Glomerular visceral epithelial cell (primary cell): ENCODE measurements at regions not wholly inside any gene's neighbourhood (a gene's known extent, or its start where the extent isn't known, plus 50 kb on each side); places are given as distances from the start of the nearest gene placed in this dataset.

ENCODE experiments used
- DNase-seq: peaks from one replicate; pipeline ENCODE4 v3.0.0-alpha.2; 2016; ENCODE audit errors: extremely low spot score

DNA sequence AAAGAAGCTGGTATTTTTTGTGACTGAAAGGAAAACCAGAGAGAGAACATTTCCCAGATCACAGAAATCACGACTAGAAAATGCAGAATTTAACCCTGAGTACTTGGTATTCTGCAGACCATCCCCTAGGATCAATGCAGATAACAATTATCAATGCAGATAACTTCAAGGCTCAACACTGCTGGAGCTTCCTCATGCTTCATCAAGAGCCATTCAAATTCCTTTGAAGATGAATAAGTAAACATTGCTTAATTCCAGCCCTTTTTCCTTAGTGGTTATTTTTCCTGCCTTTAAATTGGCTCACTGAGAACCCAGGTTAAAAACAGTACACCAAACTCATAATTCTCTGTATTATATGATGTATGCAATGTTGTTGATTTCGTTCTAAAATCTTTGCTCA lies 370.1 kb upstream of the TLE4 start:
- DNase-seq = no peak

GRCh38 chr9:79208791-79209396 lies 362.9 kb upstream of the TLE4 start:
- no peak for DNase-seq

GRCh38 chr9:79210541-79211243 lies 361.1 kb upstream of the TLE4 start:
- DNase-seq = no peak

DNA sequence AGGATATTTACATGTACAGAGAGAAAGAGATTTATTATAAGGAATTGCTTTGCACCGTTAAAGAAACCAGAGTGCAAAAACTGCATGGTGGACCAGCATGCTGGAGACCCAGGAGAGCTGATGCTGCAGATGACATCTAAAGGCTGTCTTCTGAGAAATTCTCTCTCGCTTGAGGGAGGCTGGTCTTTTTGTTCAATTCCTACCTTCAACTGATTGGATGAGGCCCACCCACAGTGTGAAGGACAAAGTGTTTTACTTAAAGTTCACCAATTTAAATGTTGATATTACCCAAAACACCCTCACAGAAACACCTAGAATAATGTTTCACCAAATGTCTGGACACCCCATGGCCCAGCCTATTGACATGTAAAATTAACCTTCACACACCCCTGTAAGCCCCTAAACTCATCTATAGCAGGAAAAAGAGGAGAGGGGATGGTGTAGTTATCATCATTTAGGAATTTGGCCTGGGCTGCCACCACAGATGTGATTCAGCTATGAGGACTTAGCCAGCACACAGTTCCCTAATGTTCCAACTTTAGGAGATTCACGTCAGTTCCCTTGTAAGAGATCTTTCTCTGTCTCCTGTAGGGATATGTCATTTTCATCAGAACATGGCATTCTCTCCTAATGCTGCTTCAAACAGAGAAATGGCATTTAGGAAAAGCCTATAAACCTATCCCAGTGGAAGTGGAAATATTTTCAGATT lies 358.2 kb upstream of the TLE4 start:
- DNase-seq = no peak

DNA sequence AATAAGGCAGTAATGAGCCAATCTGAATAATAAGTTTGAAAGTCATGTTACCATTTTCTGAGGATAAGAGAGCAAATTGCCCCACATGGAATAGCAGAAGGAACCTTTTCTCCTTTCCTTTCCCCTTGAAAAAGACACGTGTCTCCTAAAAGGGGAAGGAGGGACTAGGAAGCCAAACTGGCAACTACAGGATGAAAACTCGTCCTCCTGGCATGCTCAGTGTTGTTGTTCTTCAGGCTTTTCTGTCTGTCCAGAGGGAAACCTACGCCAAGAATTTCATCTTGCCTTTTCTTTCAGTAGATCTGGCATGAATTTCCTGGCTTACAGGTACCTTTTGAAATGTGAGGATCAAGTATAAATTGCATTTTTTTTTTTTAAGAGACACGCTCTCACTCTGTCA lies 355.9 kb upstream of the TLE4 start:
- DNase-seq = no peak

DNA sequence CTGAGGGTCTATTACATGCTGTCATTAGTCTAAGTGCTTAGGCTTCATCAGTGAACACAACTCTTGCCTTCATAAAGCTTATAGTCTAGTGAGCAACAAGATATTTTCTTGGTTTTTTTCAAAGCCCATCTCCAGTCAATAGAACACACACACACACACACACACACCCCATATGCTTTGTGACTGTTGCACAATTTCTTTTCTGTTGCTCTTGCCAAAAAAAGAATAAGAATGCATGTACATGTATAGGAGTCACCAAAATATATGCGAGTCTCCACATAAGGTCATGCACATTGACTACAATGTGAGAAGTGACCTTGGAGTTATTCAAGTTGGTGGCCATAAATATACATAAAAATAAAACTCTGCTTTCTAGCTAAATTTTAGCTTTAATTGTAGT lies 351.5 kb upstream of the TLE4 start:
- DNase-seq = no peak

GRCh38 chr9:79220666-79221065 lies 351.1 kb upstream of the TLE4 start:
- DNase-seq = no peak

GRCh38 chr9:79221084-79221483 lies 350.7 kb upstream of the TLE4 start:
- peak; percentile 80 for DNase-seq

DNA sequence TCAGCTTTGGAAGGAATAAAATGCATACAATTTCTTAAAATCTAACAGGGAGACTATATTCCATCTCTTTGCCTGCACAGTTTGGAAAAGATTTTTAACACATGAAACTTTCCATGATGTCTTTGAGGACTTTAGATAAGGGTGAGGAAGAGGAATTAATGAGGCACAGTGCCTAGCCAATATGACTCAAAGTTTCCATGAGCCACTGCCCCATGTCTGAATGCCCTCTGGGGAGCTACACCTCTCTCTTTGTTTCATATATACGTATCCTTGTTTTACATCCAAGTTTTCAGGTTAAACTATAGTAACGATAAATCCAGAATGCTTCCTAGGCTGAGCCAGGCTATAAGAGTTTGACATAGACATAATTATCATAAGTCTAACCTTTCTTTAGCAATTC lies 349.3 kb upstream of the TLE4 start:
- no peak for DNase-seq

DNA sequence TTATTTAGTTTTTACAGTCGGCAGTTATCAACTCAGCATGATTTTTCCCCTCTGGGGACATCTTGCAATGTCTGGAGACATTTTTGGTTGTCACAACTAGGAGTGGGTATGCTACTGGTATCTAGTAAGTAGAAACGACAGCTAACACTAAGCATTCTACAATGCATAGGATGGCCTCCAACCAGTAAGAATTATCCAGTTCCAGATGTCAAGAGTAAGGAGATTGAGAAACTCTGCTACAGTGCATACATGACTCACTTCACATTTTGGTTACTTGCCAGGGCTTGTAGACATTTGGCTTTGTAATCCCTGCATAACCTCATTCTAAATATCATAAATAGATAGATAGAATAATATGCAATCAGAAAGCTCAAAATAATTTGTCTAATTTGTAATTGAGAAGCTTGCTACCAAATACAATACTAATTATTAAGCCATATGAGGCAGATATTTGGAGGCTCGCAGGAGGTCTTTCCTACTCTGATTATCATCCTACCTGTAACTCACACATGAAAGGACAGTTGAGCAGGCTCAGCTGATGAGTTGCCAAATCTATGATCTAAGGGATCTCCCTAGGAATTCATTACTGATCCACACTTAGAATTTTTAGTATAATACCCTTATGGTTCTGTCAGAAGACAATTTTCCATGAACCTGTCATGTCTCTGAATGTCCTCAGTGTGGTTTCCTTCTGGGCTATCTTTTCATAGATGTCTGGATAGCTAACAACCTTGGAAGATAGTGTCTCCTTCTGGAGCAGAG lies 346.9 kb upstream of the TLE4 start:
- peak; percentile 71 for DNase-seq

- no peak for DNase-seq
These were observed 338.2 kb upstream of the TLE4 start for GRCh38 chr9:79233542-79233941.

DNA sequence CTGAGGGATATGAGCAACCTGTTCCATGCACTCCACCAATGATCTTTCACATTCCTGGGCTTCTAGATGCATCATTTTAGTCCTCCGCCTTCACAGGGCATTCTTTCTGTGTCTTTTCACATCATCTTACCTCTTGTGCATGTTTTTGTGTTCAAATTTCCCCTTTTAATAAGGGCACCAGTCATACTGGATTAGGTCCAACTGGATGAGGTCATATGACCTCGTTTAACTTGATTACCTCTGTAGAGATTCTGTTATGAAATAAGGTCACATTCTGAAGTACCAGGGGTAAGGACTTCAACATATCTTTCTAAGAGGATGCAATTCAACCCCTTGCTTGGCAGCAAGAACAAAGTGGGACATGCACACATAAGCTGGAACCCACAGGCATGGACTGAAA lies 335.3 kb upstream of the TLE4 start:
- DNase-seq = no peak

DNA sequence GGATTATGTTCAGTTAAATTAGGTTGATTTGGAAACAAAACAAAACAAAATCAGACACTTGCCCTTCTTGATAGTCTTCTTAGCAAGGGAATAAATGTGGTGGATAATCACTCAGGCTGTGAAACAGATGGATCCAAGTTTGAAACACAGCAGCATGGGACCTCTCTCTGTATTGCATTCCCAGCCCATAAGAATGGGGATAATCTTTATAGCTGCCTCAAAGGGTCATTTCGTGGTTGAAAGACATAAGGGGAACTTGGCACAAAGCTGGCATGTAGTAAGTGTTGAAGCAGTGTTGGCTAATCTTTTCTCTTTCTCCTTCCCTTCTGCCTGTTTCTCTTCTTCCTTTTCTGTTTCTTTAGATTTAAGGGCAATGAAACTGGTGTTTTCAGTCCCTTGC lies 333.9 kb upstream of the TLE4 start:
- DNase-seq = no peak

DNA sequence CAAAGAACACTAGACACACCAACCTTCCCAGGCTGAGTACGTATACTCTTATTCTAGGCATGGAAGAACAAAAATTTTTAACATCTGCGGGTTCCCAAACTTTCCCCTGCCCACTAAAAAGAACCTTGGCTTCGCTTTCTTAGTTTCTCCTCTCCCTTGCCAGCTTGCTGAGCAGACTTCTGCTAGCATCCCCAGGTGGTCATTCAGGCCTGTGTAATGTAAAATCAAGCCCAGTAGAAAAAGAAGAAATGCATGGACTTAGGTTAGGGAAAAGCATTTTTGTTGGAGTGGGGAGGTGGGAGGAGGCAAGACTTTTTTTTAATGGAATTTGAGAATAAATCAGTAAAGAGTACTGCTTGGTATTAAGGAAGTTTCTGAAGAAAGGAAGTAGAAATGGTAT lies 331.0 kb upstream of the TLE4 start:
- DNase-seq = no peak

- DNase-seq = no peak
These were observed 329.3 kb upstream of the TLE4 start for GRCh38 chr9:79242489-79242888.

DNA sequence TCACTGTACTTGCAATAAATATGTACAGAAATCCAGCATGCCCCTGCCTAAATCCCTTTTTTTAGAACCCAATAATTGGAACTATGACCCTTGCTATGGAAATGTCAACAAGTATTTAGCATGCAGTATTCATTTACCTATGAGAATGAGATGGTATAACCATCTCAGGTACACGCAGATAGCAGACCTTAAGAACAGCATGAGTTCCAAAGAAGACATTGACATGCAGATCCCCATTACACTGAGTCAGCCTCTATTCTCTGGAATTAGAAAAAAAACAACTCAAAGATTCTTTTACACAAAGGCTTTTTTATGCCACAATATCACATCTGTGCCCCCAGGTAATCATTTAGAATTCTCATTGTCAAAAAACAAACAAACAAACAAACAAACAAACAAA lies 325.6 kb upstream of the TLE4 start:
- DNase-seq = no peak

GRCh38 chr9:79247021-79247420 lies 324.7 kb upstream of the TLE4 start:
- no peak for DNase-seq

GRCh38 chr9:79250806-79251205 lies 321.0 kb upstream of the TLE4 start:
- no peak for DNase-seq

- DNase-seq = peak; percentile 11
These were observed 316.7 kb upstream of the TLE4 start for GRCh38 chr9:79254900-79255650.

DNA sequence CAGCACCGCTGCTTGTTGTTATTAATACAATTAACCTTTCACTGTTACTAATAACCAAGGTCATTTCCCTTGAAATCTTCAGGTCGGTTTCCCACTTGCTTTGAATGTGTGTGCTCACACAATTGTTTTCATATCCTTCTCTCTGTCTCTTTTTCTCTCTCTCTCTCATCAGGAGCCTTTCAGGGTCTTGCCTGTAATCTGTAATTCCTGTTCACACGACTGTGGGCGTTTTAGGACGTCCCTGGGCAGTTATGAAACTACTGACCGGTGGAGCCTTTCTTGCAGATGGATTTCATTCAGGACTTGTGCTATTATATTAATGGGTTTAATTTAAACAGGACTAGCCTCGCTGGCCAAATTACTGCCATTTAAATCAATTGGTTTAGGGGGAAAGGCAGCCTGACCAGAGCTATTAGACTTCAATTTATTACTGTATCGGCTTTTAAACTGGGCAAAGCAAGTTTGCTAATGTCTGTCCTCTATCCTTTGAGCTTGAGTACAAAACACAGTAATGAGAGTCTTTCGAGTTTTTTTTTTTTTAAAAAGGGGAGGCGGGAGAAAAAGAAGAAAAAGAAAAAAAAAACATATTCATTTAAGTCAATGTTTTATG lies 316.0 kb upstream of the TLE4 start:
- DNase-seq = no peak

DNA sequence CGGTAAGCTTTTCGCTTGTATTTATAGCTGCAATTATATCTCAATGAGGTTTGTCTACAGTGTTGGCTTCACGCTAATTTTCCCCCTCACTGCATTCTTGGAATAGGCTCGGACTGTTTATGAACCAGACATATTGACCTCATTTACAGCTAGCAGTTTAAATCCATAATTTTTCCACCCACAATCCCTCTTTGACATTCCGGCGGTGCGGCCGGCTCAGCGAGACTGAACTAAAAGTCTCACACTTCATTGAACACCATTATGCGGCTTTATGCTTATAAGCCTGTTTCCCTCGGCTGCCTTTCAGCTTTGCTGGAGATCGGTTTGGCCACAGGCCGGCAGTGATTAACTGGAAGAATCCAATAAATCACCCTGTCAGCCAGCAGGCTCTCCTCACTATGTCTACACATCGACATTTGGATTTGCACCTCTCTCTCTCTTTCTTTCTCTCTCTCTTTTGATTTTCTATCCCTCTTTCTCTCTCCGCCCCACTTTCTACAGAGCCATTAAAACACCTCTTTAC lies 315.0 kb upstream of the TLE4 start:
- peak; percentile 99 for DNase-seq
